ENCODE measurements at regions not wholly inside any gene's neighbourhood (a gene's known extent, or its start where the extent isn't known, plus 50 kb on each side); places are given as distances from the start of the nearest gene placed in this dataset.

GRCh38 chr1:201636097-201636496 is 97.2 kb downstream of the NAV1 start:
- Histone ChIP-seq H3K27ac (ENCODE audit: low read depth in 2 of 2, low read length in 2 of 2) (no peak overlapping the region), H3K9ac (ENCODE audit: low read length in 3 of 3) (no peak overlapping the region), H3K36me3 (ENCODE audit: control insufficient read depth in 2 of 3, insufficient read depth in 3 of 3, low read length in 3 of 3) (no peaks in the 10 kb centered on the region), H3K27me3 (ENCODE audit: control insufficient read depth, insufficient read depth, low read length) (no peaks in the 10 kb centered on the region), H3K4me1 (ENCODE audit: control insufficient read depth in 2 of 3, insufficient read depth in 2 of 3, low read depth in 1 of 3, low read length in 3 of 3) (peaks cover 0 to 4% (median 0%) of the 10 kb centered on the region in 3 donors), H3K4me3 (ENCODE audit: low read length in 3 of 3) (no peak overlapping the region), H3K9me3 (ENCODE audit: control insufficient read depth in 2 of 3, insufficient read depth in 1 of 3, low read length in 3 of 3) (no peaks in the 10 kb centered on the region)
- intact Hi-C loops (cut with DNase I), result no loop called here
- FAIRE-seq, result no peak
- no peak for TF ChIP-seq CTCF (IDR thresholded peaks at IDR 0.05; ENCODE audit: borderline replicate concordance, extremely low read depth, insufficient read depth)
- peak in 1 of 5 donors; percentile 32 for DNase-seq

GRCh38 chr1:201636510-201636971 is 97.6 kb downstream of the NAV1 start:
- no peak overlapping the region for H3K4me3 ChIP-seq (ENCODE audit: low read length in 3 of 3)
- intact Hi-C loops (cut with DNase I), result no loop called here
- no peaks in the 10 kb centered on the region for H3K36me3 ChIP-seq (ENCODE audit: control insufficient read depth in 2 of 3, insufficient read depth in 3 of 3, low read length in 3 of 3)
- TF ChIP-seq CTCF (IDR thresholded peaks at IDR 0.05; ENCODE audit: borderline replicate concordance, extremely low read depth, insufficient read depth), result no peak
- no peaks in the 10 kb centered on the region for H3K9me3 ChIP-seq (ENCODE audit: control insufficient read depth in 2 of 3, insufficient read depth in 1 of 3, low read length in 3 of 3)
- peaks cover 0 to 7% (median 0%) of the 10 kb centered on the region in 3 donors for H3K4me1 ChIP-seq (ENCODE audit: control insufficient read depth in 2 of 3, insufficient read depth in 2 of 3, low read depth in 1 of 3, low read length in 3 of 3)
- H3K9ac ChIP-seq (ENCODE audit: low read length in 3 of 3), result no peak overlapping the region
- FAIRE-seq (no peak), DNase-seq (peak in 1 of 5 donors; percentile 1)
- no peak overlapping the region for H3K27ac ChIP-seq (ENCODE audit: low read depth in 2 of 2, low read length in 2 of 2)
- no peaks in the 10 kb centered on the region for H3K27me3 ChIP-seq (ENCODE audit: control insufficient read depth, insufficient read depth, low read length)

GRCh38 chr1:201637282-201638079 is 98.6 kb downstream of the NAV1 start:
- Histone ChIP-seq H3K4me3 (ENCODE audit: low read length in 3 of 3) (no peak overlapping the region), H3K9ac (ENCODE audit: low read length in 3 of 3) (no peak overlapping the region), H3K36me3 (ENCODE audit: control insufficient read depth in 2 of 3, insufficient read depth in 3 of 3, low read length in 3 of 3) (no peaks in the 10 kb centered on the region), H3K27me3 (ENCODE audit: control insufficient read depth, insufficient read depth, low read length) (no peaks in the 10 kb centered on the region), H3K9me3 (ENCODE audit: control insufficient read depth in 2 of 3, insufficient read depth in 1 of 3, low read length in 3 of 3) (no peaks in the 10 kb centered on the region), H3K27ac (ENCODE audit: low read depth in 2 of 2, low read length in 2 of 2) (no peak overlapping the region), H3K4me1 (ENCODE audit: control insufficient read depth in 2 of 3, insufficient read depth in 2 of 3, low read depth in 1 of 3, low read length in 3 of 3) (peaks cover 0 to 7% (median 0%) of the 10 kb centered on the region in 3 donors)
- no peak for FAIRE-seq
- intact Hi-C loops (cut with DNase I), result no loop called here
- peak in 4 of 5 donors; percentile 29 to 61 (median 40) for DNase-seq
- no peak for TF ChIP-seq CTCF (IDR thresholded peaks at IDR 0.05; ENCODE audit: borderline replicate concordance, extremely low read depth, insufficient read depth)
